ENCODE measurements at regions not wholly inside any gene's neighbourhood (a gene's known extent, or its start where the extent isn't known, plus 50 kb on each side); places are given as distances from the start of the nearest gene placed in this dataset.

DNA sequence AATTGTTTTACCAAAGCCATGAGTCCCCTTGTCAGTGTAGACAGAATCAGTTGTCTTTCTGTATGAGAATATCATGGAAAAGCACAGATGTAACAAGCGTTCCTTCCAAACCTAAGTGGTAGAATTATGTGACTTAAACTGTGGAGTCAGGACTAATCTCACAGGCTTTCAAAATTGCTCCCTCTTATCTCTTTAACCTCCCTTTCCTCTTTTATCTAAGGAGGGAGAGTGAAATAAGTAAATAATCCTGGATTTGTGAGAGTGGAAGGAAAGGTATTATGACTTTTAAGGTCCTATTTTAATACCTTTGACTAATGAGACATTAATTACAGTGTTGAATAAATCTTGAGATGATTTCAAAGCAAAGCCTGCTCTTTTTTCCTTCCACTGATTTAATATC is 52.4 kb upstream of the LIFR start:
- 100% methylated on average over 1 of the region's 1 CpG for WGBS (ENCODE audit: low lambda C conversion rate)
- no peak overlapping the region for H3K9ac ChIP-seq
- CTCF ChIA-PET: no interaction called here
- H3K27ac ChIP-seq (ENCODE audit: low read depth in 2 of 2, low read length in 1 of 2): no peak overlapping the region
- H2AFZ ChIP-seq (ENCODE audit: low read depth): no peak overlapping the region
- no peaks in the 10 kb centered on the region for H3K36me3 ChIP-seq (replicated peaks in 1 of 2; ENCODE audit: control insufficient read depth in 1 of 2, insufficient read depth in 2 of 2, low read length in 1 of 2)
- peaks cover 5% of the 10 kb centered on the region for H3F3A ChIP-seq (replicated peaks; ENCODE audit: insufficient read depth)
- H3K4me2 ChIP-seq: no peak overlapping the region
- no peaks in the 10 kb centered on the region for H3K79me2 ChIP-seq (ENCODE audit: insufficient read depth)
- no peak overlapping the region for H3K4me3 ChIP-seq (ENCODE audit: low read depth in 2 of 2, low read length in 1 of 2)
- no peak for TF ChIP-seq POLR2AphosphoS5 (IDR thresholded peaks at IDR 0.05; ENCODE audit: low read depth, low read length)
- TF ChIP-seq TEAD4 (IDR thresholded peaks at IDR 0.05; ENCODE audit: borderline replicate concordance, insufficient read depth): no peak
- TF ChIP-seq NFIC (IDR thresholded peaks at IDR 0.05; ENCODE audit: borderline replicate concordance): no peak
- TF ChIP-seq EP300 (IDR thresholded peaks at IDR 0.05; ENCODE audit: borderline replicate concordance in 1 of 2, low read depth in 1 of 2, low read length in 1 of 2): no peak
- TF ChIP-seq ELF1 (IDR thresholded peaks at IDR 0.05): no peak
- TF ChIP-seq FOXJ3 (CRISPR knock-in tag; IDR thresholded peaks at IDR 0.05): no peak
- TF ChIP-seq ZBTB33 (IDR thresholded peaks at IDR 0.05; ENCODE audit: borderline replicate concordance, low read depth): no peak
- TF ChIP-seq, protein P1, sequence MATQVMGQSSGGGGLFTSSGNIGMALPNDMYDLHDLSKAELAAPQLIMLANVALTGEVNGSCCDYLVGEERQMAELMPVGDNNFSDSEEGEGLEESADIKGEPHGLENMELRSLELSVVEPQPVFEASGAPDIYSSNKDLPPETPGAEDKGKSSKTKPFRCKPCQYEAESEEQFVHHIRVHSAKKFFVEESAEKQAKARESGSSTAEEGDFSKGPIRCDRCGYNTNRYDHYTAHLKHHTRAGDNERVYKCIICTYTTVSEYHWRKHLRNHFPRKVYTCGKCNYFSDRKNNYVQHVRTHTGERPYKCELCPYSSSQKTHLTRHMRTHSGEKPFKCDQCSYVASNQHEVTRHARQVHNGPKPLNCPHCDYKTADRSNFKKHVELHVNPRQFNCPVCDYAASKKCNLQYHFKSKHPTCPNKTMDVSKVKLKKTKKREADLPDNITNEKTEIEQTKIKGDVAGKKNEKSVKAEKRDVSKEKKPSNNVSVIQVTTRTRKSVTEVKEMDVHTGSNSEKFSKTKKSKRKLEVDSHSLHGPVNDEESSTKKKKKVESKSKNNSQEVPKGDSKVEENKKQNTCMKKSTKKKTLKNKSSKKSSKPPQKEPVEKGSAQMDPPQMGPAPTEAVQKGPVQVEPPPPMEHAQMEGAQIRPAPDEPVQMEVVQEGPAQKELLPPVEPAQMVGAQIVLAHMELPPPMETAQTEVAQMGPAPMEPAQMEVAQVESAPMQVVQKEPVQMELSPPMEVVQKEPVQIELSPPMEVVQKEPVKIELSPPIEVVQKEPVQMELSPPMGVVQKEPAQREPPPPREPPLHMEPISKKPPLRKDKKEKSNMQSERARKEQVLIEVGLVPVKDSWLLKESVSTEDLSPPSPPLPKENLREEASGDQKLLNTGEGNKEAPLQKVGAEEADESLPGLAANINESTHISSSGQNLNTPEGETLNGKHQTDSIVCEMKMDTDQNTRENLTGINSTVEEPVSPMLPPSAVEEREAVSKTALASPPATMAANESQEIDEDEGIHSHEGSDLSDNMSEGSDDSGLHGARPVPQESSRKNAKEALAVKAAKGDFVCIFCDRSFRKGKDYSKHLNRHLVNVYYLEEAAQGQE (IDR thresholded peaks at IDR 0.05; ENCODE audit: low read depth, low read length): no peak
- no peak for TF ChIP-seq PBX3 (IDR thresholded peaks at IDR 0.05)
- TF ChIP-seq SIN3A (IDR thresholded peaks at IDR 0.05; ENCODE audit: borderline replicate concordance, low read depth, low read length): no peak
- no peak for TF ChIP-seq RCOR1 (IDR thresholded peaks at IDR 0.05; ENCODE audit: low read length)
- no peak for TF ChIP-seq RXRA (IDR thresholded peaks at IDR 0.05; ENCODE audit: borderline replicate concordance, low read depth)
- no peaks in the 10 kb centered on the region for H4K20me1 ChIP-seq (ENCODE audit: insufficient read depth)
- no peaks in the 10 kb centered on the region for H3K9me2 ChIP-seq
- H3K9me3 ChIP-seq: no peaks in the 10 kb centered on the region
- POLR2A ChIA-PET: no interaction called here
- no peak for DNase-seq
- no peaks in the 10 kb centered on the region for H3K27me3 ChIP-seq (ENCODE audit: insufficient read depth)
- no peaks in the 10 kb centered on the region; a peak in 1 of 4 replicates for H3K4me1 ChIP-seq (ENCODE audit: control insufficient read depth in 1 of 2, insufficient read depth in 2 of 2, low read depth in 1 of 2, low read length in 1 of 2)

All from SK-N-SH (cell line).